ENCODE measurements at regions not wholly inside any gene's neighbourhood (a gene's known extent, or its start where the extent isn't known, plus 50 kb on each side); places are given as distances from the start of the nearest gene placed in this dataset.
A peak's percentile ranks its signal among the peaks of the same experiment; 100 is the strongest.

GRCh38 chr11:128642571-128642970 lies 51.3 kb upstream of the FLI1 start:
- DNase-seq (ENCODE audit: low read depth) = no peak

DNA sequence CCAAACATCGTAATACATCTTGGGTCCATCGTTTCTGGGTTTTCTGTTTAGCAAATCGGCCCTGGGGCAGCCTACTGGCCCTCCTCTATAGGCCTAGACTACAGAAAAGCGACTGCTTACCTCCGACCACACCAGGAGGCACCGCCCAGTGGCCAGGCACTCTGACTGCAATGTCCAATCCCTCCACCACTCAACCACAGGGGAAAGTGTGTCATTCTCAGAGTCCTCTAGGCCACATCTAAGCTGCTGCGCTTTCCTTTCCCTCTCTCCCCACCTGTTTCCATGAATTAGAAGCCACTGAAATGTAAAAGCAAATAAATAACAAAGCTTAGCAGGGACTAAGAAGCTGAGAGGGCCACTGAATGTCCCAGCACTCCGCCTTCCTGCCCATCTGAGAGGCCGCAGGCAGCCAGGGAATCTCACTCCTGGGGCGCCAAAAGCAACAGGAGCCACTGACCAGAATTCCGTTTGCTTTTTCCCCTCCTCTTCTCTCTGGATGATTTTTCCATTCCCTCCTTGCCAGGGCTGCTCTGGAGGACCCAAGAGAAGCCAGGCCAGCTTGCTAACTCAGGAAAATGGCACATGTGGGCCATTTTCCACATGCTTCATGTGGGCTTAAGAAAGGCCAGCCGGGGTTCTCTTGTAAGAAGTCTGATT lies 50.1 kb upstream of the FLI1 start:
- peak; percentile 17 for DNase-seq (ENCODE audit: low read depth)
